ENCODE measurements at regions not wholly inside any gene's neighbourhood (a gene's known extent, or its start where the extent isn't known, plus 50 kb on each side); places are given as distances from the start of the nearest gene placed in this dataset.
"Not testable (repeated sequence)": the region's sequence is repeated elsewhere in the genome, so short reads cannot be mapped to it uniquely, and the experiment has no call there.

- no peak for DNase-seq
- Histone ChIP-seq H3K4me1 (peaks cover 0 to 23% (median 0%) of the 10 kb centered on the region in 4 donors), H3K4me3 (no peak overlapping the region), H3K27ac (peak overlapping the region in 2 of 4 donors; percentile 38 to 80), H3K9me3 (peaks cover 0 to 5% (median 0%) of the 10 kb centered on the region in 4 donors), H3K27me3 (no peaks in the 10 kb centered on the region), H3K36me3 (no peaks in the 10 kb centered on the region)
- no peak for TF ChIP-seq CTCF (IDR thresholded peaks at IDR 0.05)
Observed at GRCh38 chr4:123651536-123652180, 255.1 kb downstream of the SPRY1 start.

DNA sequence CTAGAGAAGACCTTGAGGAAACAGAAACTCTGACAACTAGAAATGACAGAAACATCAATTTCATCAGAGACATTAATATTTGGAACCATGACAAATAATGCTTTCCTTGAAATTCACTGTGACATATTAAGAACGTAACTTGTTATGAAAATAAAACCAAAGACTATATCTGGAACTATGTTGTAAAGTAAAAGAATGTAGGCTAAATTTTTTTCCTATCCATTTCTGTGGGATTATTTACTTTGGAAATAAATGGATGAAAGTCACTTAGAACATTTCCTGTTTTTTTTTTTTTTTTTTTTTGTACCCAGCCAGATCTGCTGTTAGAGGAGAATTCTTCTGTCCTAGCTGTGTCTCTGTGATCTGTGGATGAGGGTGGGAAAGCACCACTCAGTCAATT is 255.9 kb downstream of the SPRY1 start:
- no peaks in the 10 kb centered on the region for H3K27me3 ChIP-seq
- peak overlapping the region in 1 of 4 donors; percentile 80 for H3K27ac ChIP-seq
- no peaks in the 10 kb centered on the region for H3K36me3 ChIP-seq
- DNase-seq = no peak
- H3K4me1 ChIP-seq = peaks cover 0 to 23% (median 0%) of the 10 kb centered on the region in 4 donors
- H3K4me3 ChIP-seq = no peak overlapping the region
- TF ChIP-seq CTCF (IDR thresholded peaks at IDR 0.05) = no peak
- TF ChIP-seq POLR2A (IDR thresholded peaks at IDR 0.05) = no peak
- peaks cover 0 to 6% (median 0%) of the 10 kb centered on the region in 4 donors for H3K9me3 ChIP-seq

GRCh38 chr4:123653236-123653635 is 256.6 kb downstream of the SPRY1 start:
- Histone ChIP-seq H3K36me3 (no peaks in the 10 kb centered on the region), H3K9me3 (peaks cover 0 to 6% (median 0%) of the 10 kb centered on the region in 4 donors), H3K27ac (no peak overlapping the region), H3K27me3 (no peaks in the 10 kb centered on the region), H3K4me3 (no peak overlapping the region), H3K4me1 (peaks cover 0 to 23% (median 0%) of the 10 kb centered on the region in 4 donors)
- DNase-seq = no peak
- TF ChIP-seq POLR2A (IDR thresholded peaks at IDR 0.05) = no peak
- no peak for TF ChIP-seq CTCF (IDR thresholded peaks at IDR 0.05)

DNA sequence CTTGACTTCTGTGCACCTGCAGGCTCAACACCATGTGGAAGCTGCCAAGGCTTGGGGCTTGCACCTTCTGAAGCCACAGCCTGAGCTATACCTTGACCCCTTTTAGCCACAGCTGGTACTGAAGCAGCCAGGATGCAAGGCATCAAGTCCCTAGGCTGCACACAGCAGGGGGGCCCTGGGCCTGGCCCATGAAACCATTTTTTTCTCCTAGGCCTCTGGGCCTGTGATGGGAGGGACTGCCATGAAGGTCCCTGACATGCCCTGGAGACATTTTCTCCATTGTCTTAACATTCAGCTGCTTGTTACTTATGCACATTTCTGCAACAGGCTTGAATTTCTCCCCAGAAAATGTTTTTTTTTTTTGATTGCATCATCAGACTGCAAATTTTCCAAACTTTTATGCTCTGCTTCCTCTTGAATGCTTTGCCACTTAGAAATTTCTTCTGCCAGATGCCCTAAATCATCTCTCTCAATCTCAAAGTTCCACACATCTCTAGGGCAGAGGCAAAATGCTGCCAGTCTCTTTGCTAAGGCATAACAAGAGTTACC is 260.2 kb downstream of the SPRY1 start:
- H3K9me3 ChIP-seq, DNase-seq, H3K4me3 ChIP-seq, H3K27ac ChIP-seq, H3K4me1 ChIP-seq, H3K36me3 ChIP-seq, H3K27me3 ChIP-seq: not testable (repeated sequence)

DNA sequence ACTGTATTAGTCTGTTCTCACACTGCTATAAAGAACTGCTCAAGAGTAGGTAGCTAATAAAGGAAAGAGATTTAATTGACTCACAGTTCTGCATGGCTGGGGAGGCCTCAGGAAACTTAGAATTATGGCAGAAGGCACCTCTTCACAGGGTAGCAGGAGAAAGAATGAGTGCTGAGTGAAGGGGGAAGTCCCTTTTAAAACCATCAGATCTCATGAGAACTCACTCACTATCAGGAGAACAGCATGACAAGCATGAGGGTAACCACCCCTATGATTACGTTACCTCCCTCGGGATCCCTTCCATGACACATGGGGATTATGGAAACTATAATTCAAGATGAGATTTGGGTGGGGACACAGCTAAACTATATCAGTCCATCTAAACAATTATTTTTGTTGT is 261.0 kb downstream of the SPRY1 start:
- H3K4me1 ChIP-seq, H3K27ac ChIP-seq, H3K9me3 ChIP-seq, H3K27me3 ChIP-seq, H3K4me3 ChIP-seq, H3K36me3 ChIP-seq, DNase-seq: not testable (repeated sequence)

GRCh38 chr4:123659262-123659661 is 262.7 kb downstream of the SPRY1 start:
- no peaks in the 10 kb centered on the region for H3K27me3 ChIP-seq
- no peak overlapping the region for H3K4me3 ChIP-seq
- H3K4me1 ChIP-seq = no peaks in the 10 kb centered on the region
- no peak overlapping the region for H3K27ac ChIP-seq
- DNase-seq = no peak
- H3K36me3 ChIP-seq = no peaks in the 10 kb centered on the region
- peaks cover 0 to 6% (median 0%) of the 10 kb centered on the region in 4 donors for H3K9me3 ChIP-seq
- no peak for TF ChIP-seq POLR2A (IDR thresholded peaks at IDR 0.05)
- TF ChIP-seq CTCF (IDR thresholded peaks at IDR 0.05) = no peak
